ENCODE measurements at regions not wholly inside any gene's neighbourhood (a gene's known extent, or its start where the extent isn't known, plus 50 kb on each side); places are given as distances from the start of the nearest gene placed in this dataset.
A peak's percentile ranks its signal among the peaks of the same experiment; 100 is the strongest.

DNA sequence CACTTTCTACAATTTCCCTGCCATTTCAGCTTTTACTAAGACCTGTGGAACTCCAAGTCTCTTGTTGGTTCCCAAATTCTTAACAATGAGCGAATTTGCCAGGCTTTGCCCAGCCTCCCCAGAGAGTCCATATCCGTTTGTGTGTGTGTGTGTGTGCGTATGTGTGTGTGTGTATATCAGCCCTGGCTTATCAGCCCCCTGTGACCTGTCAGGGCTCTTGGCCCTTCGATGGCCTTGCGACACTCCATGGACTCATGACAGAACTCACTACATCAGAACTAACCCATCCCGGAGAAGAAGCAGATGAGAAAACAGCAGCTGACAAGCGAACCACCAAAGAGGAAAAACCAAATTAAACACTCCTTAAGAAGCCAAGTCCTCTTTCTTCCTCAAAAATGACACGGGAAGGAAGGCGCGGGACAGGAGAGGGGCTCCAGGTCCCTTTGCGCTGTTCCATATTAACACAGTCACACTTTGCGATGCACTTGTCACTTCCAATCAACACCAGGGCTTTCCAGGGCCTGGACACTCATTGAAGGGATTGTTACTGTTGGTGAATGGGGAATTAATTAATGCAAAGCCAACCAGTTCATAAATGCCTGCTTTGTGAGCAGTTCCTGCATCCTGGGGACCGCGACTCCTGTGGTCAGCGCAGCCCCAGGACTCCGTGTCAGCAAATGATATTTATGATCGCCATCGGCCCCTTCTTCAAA lies 524.0 kb downstream of the CD83 start:
- DNase-seq (ENCODE audit: low spot score), result no peak

DNA sequence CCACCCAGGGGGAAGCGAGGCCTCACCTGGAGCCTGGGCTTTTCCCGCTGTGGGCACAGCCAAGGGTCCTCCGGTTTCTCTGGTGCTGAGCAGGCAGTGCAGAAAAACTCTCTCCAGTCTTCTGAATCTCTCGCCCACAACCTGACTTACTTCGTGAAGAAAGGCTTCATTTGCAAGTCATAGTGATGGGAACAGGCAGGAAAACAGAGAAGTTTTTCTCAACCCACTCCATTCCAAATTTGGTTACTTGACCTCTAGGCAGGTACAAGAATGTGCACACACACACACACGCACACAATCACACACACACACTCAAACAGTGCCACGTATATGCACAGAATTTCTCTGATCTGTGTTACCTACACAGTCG lies 524.5 kb downstream of the CD83 start:
- no peak for DNase-seq (ENCODE audit: low spot score)

DNA sequence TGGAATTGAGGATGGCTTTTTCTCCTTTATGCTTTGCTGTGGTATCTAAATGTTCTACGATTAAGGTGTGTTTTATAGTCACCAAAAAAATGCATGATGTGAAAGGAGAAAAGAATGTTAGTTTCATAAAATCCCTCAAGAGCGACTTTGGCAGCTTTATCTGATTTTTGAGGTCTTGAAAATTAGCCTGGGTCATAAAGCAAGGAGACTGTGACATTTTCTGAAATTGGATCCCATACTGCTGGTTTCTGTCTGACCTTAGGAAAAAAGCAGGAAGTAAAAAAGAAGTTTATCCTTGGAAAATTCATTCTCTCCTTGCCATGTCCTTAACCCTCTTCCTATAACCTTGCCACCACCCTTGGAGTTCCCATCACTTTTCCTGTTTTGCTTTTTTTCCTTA lies 525.3 kb downstream of the CD83 start:
- DNase-seq (ENCODE audit: low spot score), result no peak

DNA sequence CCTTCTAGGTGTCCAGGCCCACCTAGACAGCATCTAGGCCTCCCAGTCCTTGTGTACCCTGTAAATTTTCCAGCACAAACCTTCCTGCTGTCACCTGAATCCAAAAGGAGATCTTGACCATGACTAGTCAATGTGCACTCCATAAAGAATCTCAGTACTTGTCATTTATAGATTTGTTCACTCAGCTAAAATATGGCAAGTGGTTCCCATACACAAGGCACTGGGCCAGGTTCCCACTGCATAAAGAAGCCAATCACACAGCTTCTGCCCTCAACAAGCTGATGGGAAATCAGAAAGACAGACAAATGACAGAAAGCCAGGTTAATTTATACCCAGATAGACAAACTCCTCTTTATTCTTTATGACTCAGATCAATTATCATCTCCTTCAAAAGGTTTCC lies 526.8 kb downstream of the CD83 start:
- DNase-seq (ENCODE audit: low spot score), result no peak

DNA sequence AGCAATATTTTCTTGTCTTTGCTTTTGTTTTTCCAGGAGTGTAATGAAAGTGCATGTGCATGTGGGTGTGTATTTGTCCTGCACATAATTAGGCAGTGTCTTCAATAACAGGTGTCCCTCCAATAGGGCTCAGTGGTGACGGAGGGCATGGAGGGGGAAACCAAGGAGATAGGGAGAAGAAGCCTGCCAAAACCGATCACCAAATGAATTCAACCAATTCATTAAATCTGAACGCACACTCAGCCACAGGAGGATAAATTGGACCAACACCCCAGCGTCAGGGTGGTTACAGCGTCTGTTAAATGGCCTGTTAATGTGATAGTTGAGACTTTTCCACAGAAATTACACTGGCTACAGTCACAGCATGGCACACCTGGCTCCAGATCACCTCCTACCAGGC lies 527.6 kb downstream of the CD83 start:
- DNase-seq (ENCODE audit: low spot score), result no peak

DNA sequence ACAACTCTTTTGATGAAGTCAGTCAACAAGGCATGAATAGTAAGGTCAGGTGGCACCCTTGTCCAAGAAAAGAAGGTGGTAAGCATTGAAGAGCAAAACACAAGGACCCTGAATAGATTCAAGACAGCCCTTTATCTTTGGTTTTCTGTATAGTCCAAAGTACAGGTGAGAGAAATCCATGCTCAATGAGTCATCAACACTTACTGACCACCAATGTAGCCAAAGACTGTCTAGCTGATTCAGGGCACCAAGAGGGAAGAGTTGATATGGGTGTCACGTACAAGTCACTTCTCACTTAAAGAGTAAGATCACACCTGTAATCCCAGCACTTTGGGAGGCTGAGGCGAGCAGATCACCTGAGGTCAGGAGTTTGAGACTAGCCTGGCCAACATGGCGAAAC lies 528.3 kb downstream of the CD83 start:
- DNase-seq (ENCODE audit: low spot score), result no peak

DNA sequence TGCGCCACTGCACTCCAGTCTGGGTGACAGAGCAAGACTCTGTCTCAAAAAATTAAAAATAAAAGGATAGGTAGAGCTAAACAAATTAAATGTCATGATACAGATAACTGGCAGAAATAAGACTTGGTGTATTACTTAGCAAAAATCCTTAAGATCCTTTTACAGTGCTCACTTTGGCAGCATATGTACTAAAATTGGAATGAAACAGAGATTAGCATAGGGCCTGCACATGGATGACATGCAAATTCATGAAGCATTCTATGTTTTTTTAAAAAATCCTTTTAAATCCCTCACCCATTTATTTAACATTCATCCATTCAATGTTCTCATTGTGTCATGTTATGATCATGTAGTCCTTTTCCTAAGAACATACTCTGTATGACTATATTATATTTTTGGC lies 528.8 kb downstream of the CD83 start:
- DNase-seq (ENCODE audit: low spot score), result no peak

DNA sequence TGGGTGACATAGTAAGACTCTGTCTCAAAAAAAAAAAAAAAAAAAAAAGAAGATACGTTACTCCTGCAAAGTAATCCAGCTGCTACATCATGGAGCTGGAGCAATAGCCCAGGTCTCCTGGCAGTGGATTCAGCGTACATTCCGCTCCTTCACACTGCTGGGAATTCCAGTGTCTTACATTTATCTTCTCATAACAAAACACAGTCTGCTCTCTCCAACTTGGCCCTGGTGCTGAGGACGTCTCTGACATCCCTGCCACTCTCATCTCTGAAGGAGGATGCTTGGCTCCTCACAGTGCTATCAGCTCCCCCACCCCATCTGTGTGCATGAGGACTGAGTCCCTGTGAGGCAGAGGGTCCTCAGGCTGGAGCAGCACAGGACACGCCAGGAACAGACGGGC lies 529.8 kb downstream of the CD83 start:
- no peak for DNase-seq (ENCODE audit: low spot score)

DNA sequence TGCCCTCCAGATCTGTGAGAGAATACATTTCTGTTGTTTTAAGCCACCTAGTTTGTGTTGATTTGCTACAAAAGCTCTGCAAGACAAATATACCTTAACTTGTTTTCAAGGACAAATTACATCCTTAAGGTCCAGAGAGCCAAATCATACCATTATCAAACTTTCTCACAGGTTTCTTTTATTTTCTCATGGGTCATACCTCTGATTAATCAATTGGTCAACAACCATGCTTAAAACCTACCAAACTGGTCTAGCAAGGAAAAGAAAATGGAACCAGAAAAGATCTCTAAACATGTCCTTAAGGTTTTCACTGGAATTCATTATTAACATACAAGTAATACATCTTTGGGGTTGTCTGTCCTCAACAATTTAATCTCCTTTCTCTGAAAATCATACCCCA lies 535.0 kb downstream of the CD83 start:
- DNase-seq (ENCODE audit: low spot score), result no peak

DNA sequence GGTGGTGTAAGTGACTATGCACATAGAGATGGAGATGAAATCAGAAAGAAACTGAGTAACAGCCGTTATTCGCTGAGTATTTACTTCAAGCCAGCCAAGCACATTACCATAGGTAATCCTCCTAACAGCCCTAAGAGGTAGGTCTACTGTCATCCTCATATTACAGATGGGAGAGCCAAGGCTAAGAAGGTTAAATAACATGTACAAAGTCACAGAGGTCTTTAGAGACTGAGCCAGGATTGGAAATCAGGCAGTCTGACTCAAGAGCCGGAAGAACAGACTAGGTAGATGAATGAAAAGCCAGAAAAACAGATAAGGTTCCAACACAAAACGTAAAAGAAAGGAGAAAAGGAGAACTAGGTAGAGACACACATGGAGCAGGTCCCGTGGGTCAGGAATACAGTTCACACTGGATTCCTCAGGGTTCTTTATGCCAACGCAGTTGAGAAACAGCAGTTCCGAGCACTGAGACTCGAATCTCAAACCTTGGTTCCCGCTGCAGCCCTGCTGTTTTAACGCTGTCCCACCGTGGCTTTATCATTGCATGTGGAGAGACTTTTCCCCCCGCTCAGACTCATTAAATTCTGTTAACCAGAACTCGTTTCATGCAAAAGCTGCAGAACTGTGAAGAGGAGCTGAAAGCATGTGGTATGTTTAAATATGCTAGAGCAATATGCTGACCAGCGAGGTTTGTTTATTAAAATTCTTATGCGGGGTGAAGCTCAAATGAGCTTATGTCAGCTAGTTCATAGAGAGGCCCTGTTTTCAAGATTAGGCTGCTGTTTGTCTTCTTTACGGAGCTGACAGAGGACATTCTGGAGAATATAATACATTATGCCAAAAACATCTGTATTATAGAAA lies 537.9 kb downstream of the CD83 start:
- no peak for DNase-seq (ENCODE audit: low spot score)

DNA sequence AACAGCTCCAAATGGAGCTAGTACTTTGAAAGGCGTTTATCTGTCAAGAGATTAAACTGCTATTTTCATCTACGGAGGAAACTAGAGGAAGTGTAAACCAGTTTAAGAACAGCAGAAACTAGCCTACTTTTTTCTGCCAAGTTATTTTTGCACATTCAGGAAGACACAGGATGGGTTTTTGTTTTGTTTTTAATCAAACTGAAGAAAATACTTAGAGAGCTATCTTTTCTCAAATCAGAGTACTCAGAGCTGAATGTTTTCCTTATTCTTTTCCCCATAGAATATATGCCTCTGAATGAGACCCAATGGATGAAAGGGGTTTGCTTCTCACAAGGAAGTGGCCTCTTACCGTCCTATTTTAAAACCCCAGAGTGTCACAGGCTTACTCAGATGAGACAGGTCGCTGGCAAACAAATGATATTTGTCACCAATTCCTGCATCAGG lies 538.5 kb downstream of the CD83 start:
- no peak for DNase-seq (ENCODE audit: low spot score)

DNA sequence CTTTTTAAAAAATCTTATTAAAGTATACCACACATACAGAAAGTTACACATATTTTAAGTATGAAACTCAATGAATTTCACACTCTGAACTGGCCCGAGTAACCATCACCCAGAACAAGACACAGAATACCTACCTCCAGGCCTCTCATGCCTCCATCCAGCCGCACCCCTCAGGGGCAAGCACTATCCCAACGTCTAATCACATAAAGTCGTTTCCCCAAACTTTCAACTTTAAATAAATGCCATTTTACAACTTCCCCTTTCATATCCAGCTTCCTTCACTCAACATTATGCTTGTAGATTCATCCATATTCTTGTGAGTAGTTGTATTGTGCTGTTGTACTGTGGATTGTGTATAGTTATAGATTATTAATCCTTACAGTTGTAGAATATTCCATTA lies 539.1 kb downstream of the CD83 start:
- no peak for DNase-seq (ENCODE audit: low spot score)

DNA sequence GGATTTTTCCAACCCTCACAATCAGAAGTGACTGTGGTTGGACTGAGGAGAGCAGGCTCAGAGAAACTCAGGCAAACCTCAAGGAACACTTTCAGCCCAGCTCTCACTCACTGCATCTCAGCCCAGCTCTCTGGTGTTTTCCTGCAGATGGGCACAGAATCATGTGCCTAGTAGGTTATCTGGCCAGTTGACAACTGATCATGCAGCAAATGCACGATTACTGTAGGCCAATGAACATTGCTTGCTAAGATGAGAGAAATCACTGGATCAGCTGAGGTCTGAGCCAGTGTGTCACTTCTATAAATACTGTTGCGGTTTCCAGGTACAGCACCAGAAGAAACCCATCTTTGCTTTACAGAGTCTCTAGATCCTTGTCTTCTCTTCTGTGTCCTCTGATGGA lies 540.5 kb downstream of the CD83 start:
- DNase-seq (ENCODE audit: low spot score), result no peak

DNA sequence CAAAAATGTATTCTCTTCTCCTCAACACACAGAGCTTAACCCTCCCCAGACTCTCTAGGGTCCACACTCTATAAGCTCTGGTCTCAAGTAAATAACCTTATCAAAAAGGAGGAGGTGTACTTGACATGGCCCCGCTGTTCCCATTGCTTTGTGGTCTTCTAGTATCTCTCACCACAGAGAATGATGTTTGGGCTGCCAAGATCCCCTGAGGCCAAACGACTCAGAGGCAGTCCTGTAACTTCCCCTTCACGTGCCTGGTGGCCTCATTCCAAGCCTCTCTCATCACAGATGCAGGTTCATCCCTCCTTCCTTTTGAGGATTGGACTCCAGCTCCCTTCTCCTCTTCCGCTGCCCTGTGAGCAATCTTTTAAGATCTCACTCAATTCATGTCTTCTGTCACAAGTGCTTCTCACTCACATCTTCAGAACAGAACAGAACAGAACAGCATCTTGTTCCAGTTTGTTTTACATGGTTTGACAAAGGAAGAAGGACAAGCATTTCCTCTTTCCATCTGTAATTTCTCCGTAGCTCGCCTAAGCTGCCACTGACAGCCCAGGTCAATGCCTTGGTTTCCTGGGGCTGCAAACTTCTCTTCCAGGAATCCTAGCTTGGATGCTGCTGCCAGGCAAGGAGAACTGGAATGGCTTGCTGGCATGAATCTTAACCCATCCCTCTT lies 541.5 kb downstream of the CD83 start:
- no peak for DNase-seq (ENCODE audit: low spot score)

DNA sequence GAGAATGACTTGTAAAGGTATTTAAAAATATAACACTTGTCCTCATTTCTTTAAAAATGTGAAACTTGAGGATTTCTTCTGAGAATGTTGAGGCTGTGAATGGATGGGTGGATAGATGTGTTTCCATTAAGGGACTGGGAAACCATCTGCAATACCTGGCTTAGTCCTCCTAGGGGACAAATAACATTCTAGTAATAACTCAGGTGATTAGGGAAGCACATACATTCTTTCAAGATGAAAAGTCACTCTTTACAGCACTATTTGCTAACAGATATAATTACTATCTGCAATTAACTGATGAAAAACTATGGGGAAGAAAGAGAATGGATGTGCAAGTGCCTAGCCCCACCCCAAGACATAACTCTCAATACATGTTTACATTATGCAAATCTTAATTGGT lies 542.3 kb downstream of the CD83 start:
- DNase-seq (ENCODE audit: low spot score), result no peak

DNA sequence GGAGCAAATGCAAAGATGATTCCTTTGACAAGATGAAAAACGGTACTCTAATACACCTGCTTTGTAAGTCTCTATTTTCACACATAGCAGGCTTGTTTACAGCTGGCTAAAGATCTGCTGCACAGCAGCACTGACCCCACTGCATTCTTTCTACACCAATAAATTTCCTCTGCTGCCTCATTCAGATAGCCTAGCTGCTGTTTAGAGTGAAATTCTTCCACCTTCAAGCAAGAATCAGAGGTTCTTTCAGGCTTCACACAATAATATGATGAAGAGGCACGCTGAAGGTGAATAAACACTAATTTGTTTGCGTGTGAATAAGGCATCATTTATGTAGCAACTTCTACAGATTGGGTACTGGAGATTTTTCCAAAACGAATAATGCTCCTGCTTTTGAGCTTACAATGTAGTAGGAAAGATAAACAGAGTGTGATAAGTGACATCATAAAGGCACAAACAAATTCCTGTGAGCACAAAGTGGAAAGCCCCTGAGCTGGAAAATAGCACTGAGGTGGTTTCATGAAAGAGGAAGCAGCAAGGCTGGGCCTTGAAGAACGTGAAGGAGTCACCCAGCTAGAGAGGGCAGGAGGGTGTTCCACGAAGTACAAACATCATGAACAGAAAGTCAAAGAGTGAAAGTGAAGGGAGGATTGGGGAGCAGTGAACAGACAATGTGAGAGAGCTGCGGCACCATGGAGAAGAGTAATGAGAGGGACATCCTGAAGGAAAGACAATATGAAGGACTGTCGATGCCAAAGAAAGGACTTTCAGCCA lies 543.4 kb downstream of the CD83 start:
- DNase-seq (ENCODE audit: low spot score), result peak; percentile 46

DNA sequence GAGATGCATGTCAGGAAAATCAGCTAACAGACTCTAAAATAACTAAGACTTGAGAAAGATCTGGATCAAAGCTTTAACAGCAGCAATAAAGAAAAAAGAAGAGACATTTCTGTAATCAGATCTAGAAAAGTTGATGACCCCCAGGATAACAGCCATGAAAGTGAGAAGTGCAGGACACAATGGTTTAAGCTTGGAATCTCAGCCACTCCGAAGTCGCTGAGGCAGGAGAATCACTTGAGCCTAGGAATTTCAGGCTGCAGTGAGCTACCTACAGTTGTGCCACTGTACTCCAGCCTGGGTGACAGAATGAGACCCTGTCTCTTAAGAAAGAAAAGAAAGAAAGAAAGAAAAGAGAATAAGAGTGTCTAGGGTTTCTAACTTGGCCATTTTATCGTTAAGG lies 544.1 kb downstream of the CD83 start:
- DNase-seq (ENCODE audit: low spot score), result no peak

DNA sequence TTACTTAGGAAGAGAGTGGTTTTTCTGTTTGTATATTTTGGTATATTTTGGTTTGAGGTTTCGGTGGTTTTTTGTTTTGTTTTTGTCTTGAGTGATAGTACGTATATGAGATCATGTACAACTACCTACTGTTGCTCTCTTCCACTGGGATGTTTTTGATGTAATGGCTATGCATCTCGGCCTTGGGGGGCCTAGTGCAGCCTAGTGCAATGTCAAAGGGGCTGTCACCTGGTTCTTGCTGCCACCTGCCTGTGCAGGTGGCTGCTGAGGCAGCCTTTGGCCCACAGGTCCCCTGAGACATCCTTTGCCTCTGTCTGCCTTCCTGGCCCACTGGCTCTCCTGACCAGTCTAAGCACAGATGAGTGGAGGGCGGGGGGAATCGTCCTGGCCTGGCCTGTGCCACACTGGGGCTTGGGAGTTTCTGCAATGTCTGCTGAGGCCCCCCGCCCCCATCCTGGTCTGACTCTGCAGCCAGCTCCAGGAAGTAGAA lies 546.6 kb downstream of the CD83 start:
- DNase-seq (ENCODE audit: low spot score), result peak; percentile 9

DNA sequence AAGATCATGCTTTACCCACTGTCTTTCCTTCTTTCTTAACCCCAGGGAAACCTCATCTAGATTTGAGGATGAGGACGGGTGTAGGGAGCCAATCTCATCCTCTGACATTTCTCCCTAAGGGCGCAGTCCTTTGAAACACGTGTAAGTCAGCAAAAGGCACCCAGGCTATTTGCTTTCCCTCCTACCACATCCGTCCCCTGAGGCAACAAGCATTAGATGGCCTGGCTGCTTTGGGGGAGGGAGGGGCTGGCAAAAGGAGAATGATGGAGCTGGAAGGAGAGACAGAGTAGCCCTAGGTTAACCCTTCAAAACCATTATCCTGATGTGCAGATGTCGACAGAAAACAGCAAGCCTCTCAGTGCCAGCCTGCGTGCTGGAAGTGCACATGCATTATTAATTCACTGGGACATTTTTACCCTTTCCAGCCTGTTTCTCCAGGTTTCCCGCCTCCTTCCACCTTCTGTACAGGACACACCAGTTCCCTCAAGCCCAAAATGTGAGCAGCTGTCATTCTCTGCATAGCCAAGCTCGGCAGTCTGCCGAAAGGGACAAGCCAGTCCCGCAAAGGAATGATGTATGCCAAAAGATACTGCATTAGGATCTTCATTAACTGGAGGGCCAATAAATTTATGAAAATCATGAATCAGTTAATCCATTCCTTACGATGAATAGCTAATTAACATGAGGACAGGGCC lies 547.2 kb downstream of the CD83 start:
- DNase-seq (ENCODE audit: low spot score), result no peak

DNA sequence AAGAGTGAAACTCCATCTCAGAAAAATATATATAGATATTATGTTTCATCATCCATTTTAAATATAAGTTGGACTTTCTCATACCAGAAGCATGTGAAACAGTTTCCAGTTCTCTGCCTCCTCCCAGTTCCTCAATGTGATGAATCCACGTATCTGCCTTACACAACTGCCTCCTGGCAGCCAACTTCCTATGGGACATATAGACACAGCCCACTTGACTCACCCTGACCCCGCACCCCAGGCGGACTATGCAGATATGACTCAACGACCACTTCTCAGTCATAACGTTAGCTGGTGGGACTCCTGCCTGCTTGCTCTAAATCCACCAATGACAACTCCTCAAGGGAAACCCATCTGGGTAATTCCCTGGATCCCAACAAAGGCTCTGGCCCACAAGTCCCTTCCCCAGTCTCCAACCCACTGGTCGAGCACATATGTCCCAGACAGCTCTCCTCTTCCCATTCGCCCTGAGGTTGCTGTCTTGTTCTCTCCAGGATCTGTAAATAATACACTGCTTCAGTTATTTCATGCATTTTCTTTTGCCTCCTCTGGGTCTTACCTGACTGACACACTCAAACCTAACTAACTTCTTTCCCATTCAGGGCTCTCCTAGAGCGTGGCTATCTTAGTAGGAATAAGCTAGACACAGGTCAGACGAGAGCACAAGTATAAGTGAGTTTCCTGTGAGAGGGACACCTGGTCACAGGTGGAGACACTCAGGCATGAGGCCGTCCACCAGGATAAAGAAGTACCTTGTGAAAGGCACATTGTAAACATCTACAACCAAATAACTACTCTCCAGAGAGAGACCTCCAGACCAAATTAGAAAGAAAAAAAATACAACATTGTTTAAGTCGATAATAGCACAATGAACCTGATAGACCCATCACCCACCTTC lies 548.5 kb downstream of the CD83 start:
- no peak for DNase-seq (ENCODE audit: low spot score)
